GM19240 (cell line): ENCODE measurements at regions not wholly inside any gene's neighbourhood (a gene's known extent, or its start where the extent isn't known, plus 50 kb on each side); places are given as distances from the start of the nearest gene placed in this dataset.

Experiments used
- DNase-seq: peaks from one replicate; pipeline ENCODE4 v3.0.0; 2011; ENCODE audit warnings: low spot score; ENCODE audit not compliant: insufficient read length

GRCh38 chr4:34108391-34108790 is 2135.9 kb downstream of the ARAP2 start:
- no peak for DNase-seq

- DNase-seq, result no peak
Observed at GRCh38 chr4:34112573-34112972, 2131.7 kb downstream of the ARAP2 start.

GRCh38 chr4:34138385-34138784 is 2105.9 kb downstream of the ARAP2 start:
- no peak for DNase-seq

DNA sequence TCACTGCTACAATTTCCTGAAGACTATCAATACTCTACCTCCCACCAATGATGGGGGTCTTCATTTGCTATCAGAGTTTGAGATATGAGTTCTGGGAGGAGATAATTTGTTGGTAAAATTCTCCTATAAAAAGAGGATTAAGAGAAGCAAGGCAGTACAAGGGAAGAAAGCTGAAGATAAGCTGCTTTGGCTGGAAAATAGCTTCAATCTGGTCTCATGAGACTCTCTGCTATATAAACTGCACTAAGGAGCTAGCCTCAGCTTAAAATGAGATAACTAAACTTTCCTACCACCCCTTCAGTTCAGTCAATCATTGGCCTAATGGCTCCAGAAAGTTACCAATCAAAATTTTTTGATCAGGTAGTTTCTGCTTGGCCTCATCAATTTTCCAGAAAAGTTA is 2105.0 kb downstream of the ARAP2 start:
- no peak for DNase-seq

DNA sequence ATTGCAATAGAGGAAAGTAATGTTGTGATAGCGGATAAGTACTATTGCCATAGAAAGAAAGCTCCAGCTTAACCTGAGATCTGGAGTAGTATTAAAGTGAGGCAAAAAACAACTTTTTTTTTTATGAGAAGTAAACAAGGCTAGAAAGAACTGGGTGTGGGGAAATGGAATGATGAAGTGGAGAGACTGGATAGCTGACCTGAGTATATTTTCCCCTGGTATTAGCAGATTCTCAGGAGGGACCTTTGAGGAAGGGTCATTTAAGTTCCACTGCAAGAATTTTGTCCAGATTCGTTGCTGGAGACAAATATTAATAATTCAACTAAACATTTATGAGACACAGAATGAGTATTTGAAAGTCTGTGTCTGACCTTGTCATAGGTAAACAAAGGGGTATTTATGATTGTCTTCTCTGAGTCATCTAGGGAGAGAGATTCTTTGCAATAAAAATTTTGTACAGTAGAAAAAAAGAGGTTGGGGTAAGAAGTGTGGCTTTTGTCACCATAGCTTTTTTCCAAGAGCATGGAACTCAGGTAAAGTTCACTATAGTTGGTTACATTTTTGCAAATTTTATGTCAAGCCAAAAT is 2095.9 kb downstream of the ARAP2 start:
- no peak for DNase-seq

DNA sequence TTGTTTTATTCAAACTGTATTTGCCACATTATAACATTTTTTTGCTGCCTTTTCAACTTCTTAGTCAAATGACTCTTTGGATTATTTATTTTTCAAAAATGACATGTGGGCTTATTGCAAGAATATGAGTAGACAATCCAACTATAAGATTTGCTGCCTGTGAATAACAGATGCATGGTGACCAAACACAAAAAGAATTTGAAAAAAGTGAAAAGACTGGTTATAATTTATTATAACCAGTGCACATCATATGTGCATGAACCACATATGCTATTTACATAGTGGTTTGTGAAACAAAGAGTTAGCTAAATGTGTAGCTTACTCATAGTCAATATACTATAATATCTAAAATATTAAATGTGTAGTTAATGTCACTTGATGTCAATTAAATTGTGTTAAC is 2086.8 kb downstream of the ARAP2 start:
- DNase-seq, result no peak

DNA sequence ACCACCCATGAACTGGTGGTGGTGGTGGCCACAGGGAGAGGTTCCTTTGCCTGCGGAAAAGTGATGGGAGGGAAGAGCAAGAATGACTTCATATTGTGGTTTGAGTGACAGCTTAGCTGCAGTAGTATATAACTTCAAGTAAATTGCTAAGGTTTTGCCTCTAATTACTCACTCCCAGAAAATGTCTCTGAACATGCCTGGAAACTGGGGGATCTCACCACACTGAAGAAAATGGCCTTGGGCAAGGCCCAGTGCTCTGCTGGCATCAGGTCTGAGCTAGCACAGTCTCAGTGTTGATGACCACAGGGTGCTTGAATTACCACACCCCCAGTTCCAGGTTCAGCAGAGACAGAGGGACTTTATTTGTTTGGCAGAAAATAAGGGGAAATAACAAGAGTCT is 2085.4 kb downstream of the ARAP2 start:
- no peak for DNase-seq

GRCh38 chr4:34170946-34171345 is 2073.4 kb downstream of the ARAP2 start:
- no peak for DNase-seq

DNA sequence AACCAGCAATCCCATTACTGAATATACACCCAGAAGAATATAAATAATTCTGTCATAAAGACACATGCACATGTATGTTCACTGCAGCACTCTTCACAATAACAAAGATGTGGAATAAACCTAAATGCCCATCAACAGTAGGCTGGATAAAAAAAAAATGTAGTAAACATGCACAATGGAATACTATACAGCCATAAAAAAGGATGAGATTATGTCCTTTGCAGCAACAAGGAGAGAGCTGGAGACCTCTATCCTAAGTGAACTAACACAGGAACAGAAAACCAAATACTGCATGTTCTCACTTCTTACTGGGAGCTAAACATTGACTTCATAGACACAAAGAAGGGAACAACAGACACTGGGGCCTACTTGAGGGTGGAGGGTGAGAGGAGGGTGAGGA is 2067.7 kb downstream of the ARAP2 start:
- no peak for DNase-seq

- no peak for DNase-seq
Observed at GRCh38 chr4:34178476-34178875, 2065.8 kb downstream of the ARAP2 start.

DNA sequence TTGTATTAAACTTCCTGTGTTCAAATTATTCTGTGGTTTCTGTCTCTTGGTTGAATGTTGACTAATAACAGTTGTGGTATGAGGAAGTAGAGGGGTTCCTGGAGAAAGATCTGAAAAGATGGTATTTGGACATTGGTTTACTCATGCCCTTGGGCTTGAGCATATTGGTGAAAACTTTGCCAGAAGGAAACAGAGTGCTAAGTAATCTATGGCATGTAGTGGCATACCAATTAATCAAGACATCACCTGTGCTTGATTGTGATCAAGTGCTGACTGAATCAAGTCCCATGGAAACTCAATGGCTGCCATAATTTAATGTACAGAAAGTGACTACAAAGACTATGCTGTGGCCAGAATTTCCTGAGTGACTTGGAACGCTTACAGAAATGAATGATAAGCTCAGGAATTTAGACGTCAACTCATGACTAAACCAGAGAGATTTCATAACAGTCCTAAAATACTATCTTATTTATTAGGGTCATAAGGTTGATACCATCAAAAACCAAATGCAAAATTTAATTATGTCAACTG is 2062.9 kb downstream of the ARAP2 start:
- DNase-seq, result no peak

DNA sequence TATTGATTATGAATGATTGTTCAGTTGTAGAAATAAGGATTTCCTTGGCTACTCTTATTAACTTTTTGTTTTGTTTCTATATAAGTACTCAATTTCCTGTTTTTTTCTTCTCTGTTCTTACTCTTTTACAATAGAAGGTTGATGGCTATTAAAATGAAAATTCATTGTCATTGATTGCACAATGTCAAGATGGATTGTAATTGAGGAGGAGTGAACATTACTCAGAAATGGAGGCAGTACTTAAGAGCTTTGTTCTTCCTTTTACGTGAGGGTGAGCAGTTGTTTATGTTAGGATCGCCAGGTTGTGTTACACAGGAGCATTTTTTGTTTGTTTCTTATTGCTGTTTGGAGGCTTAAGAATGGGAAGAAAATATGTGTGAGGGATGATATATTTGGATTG is 2062.4 kb downstream of the ARAP2 start:
- DNase-seq, result no peak

DNA sequence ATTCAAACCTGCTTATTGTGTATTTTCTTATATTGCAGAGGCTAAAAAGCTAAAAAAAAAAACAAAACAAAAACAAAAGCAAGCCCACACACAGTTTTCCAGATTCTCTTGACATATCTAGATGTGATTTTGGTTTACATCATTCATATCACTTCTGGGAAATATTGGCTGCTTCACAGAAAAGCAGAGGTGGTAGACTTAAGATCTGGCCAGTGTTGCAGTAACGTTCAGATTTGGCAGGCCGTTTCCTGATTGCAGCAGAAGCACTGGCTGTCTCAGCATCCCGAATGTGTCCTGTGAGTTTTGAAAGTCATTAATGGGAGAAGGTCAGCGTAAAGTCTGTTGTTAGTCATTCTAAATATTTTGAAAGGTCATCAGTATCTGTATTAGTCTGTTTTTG is 2062.0 kb downstream of the ARAP2 start:
- no peak for DNase-seq

GRCh38 chr4:34183926-34184325 is 2060.4 kb downstream of the ARAP2 start:
- DNase-seq, result no peak

GRCh38 chr4:34187056-34187455 is 2057.3 kb downstream of the ARAP2 start:
- no peak for DNase-seq

DNA sequence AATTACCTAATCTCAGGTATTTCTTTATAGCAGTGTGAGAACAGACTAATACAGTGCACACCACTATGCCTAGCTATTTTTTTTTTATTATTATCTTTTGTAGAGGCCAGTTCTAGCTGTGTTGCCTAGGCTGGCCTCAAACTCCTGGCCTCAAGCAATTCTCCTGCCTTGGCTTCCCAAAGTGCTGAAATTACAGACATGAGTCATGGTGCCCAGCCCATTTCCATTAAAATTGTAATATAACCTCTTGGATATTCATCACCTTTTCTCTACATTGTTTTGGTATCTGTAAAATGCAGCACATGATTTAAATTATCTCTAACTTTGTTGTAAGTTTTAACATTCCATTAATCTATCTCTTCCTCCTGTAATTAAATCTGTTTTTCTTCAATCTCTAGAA is 2052.9 kb downstream of the ARAP2 start:
- DNase-seq, result no peak

DNA sequence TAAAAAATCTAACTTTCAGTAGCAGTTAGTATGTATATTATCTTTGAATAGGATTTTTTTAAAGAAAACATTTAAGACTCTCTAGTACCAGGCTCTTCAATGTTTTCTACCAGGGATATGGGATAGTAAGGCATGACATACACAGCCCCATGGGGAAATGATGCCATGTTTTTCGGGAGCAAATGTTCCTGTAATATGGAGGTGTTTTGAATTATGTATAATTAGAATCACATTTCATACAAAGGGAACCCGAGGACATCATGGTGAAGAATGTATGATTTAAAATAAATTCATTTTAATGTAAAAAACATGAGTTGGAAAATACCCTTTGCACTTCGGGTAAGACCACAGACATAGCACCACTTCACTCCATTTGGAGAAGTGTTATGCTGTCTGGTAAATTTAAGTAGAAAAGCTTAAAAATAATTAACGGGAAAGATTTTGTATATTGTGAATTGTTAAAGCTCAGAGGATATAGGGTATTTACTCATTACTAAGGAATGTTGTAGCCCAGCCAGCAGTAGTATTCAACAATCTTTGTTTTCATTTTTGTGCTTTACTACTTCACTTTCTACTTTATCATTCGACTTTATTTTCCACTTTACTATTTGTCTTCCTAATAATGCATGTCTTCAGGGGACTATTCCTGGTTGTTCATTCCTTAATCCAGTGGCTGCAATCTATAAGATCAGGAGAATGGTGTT is 2050.7 kb downstream of the ARAP2 start:
- no peak for DNase-seq

DNA sequence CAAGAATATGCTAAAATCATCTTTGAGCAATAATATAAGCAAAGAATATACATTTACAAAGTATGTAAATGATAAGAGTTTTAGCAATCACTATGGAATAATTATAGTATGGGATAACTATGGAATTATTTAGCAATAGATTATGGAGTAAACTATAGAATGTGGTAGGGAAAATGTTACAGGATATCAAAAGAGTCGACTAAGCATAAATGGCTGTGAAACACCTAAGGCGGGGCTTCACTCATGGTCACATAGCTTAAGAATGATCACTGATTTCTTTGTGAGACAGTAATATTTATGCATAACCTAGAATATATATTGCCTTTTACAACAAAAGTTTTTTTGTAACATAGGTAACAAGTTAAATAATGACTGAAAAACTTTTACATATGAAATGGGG is 2049.7 kb downstream of the ARAP2 start:
- no peak for DNase-seq

DNA sequence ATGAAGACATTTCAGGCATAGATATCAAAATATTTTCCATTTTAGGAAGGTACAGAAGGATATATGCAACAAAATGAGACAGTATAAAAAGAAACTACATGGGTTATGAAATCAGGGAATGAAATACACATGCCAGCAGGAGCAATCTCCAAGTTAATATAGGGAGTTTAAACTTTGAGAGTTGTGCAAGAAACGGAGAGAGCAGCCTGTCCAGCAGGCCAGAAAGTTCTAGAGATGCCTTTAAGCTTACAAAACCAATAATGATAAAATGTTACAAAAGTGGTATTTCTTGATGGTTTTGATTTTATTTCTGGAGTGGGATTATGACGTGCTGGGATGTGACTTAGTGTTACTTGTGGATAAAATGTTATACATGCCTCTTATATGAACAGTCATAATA is 2047.9 kb downstream of the ARAP2 start:
- DNase-seq, result no peak

DNA sequence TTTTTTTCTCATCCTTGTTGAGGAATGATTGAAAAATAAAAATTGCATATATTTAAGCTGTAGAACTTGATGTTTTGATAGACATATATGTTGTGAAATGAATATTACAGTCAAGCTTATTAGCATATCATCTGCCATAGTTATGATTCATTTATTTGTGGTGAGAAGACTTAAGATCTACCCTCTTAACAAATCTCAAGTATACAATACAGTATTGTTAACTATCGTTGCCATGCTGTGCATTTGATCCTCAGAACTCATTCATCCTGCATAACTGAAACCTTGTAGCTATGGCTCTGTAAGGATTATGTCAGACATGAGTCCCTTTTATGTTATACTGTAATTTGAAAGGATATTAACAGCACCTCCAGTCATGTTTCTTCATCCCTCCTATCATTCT is 2045.3 kb downstream of the ARAP2 start:
- no peak for DNase-seq

- no peak for DNase-seq
Observed at GRCh38 chr4:34200535-34200934, 2043.8 kb downstream of the ARAP2 start.

DNA sequence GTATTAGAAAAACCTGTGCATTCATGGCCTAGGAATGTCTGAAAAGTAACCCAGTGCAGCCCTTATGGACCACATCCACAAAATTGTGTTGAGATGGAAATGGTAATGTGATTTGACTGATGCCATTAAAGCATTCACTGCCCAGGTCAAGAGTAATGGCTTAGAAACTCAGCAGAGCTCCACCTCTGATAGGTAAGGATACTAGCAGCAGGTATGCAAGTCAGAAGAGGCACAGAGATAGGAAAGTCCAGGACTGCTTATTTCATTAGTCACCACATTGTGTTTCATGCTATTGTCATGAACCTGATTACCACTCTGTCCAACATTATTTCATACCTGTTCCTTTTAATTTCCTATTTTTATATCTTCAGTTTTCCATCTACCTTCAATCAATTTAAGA is 2042.2 kb downstream of the ARAP2 start:
- DNase-seq, result no peak

- DNase-seq, result no peak
Observed at GRCh38 chr4:34220601-34221000, 2023.7 kb downstream of the ARAP2 start.
